OCI-LY7 (cell line): ENCODE measurements at regions not wholly inside any gene's neighbourhood (a gene's known extent, or its start where the extent isn't known, plus 50 kb on each side); places are given as distances from the start of the nearest gene placed in this dataset.
"Not testable (repeated sequence)": the region's sequence is repeated elsewhere in the genome, so short reads cannot be mapped to it uniquely, and the experiment has no call there.

Experiments used
- BruUV-seq: library from RNA; stranded (reverse); fragments of 400-500 nt; replicated peaks from 2 replicates; lab custom pipeline; 2021; lab: Mats Ljungman, UMichigan
- CTCF ChIA-PET: fragments of 300-600 bp; sonication (Branson Sonifier 250); formaldehyde crosslinking; loops from one replicate; lab custom pipeline; 2022; ENCODE audit warnings: antibody characterized with exemption; ENCODE audit not compliant: unreplicated experiment; lab: Charles Lee
- POLR2A ChIA-PET: fragments of 300-600 bp; sonication (Branson Sonifier 250); formaldehyde crosslinking; loops from one replicate; lab custom pipeline; 2022; ENCODE audit warnings: antibody characterized with exemption; lab: Charles Lee
- DNase-seq: peaks from one replicate; pipeline ENCODE4 v3.0.0-alpha.2; 2015; ENCODE audit warnings: low spot score
- H2AFZ ChIP-seq: fragments of 200-600 bp; sonication (generic), shearing (Covaris generic); 2 replicates; pipeline ENCODE4 v1.6.1; 2014; ENCODE audit warnings: mild to moderate bottlenecking, antibody characterized with exemption, low read length, moderate library complexity
- H3K27ac ChIP-seq: fragments of 200-600 bp; sonication (generic); 2 replicates; pipeline ENCODE4 v1.5.1; 2014; ENCODE audit warnings: mixed run types, low read depth, mild to moderate bottlenecking, moderate library complexity, low read length, inconsistent platforms; ENCODE audit not compliant: poor library complexity, severe bottlenecking
- H3K36me3 ChIP-seq: fragments of 200-600 bp; sonication (generic); 2 replicates; pipeline ENCODE4 v1.6.1; 2014; ENCODE audit warnings: mild to moderate bottlenecking, antibody characterized with exemption, low read length, moderate library complexity, mixed read lengths; ENCODE audit not compliant: insufficient read depth
- H3K4me1 ChIP-seq: fragments of 200-600 bp; sonication (generic); 2 replicates; pipeline ENCODE4 v1.5.1; 2014; ENCODE audit warnings: mild to moderate bottlenecking, low read length; ENCODE audit not compliant: insufficient read depth, poor library complexity, severe bottlenecking
- H3K4me2 ChIP-seq: fragments of 200-600 bp; sonication (generic); 2 replicates; pipeline ENCODE4 v1.6.1; 2014; ENCODE audit warnings: mild to moderate bottlenecking, low read length
- H3K4me3 ChIP-seq: fragments of 200-600 bp; sonication (generic); 2 replicates; pipeline ENCODE4 v1.5.1; 2014; ENCODE audit warnings: mild to moderate bottlenecking, low read depth, low read length; ENCODE audit not compliant: poor library complexity, severe bottlenecking
- H3K79me2 ChIP-seq: fragments of 200-600 bp; sonication (generic); 2 replicates; pipeline ENCODE4 v1.6.1; 2016; ENCODE audit warnings: low read depth, mild to moderate bottlenecking, low read length, moderate library complexity, mixed read lengths; ENCODE audit not compliant: insufficient read depth
- H3K9me2 ChIP-seq: fragments of 200-600 bp; sonication (generic); 2 replicates; pipeline ENCODE4 v1.6.1; 2016; ENCODE audit warnings: mild to moderate bottlenecking, low read length, mixed read lengths; ENCODE audit not compliant: insufficient read depth
- H3K9me3 ChIP-seq: fragments of 200-600 bp; sonication (generic); 2 replicates; pipeline ENCODE4 v1.6.1; 2014; ENCODE audit warnings: mild to moderate bottlenecking, mixed run types, low read length, mixed read lengths
- H4K20me1 ChIP-seq: fragments of 200-600 bp; sonication (generic); 2 replicates; pipeline ENCODE4 v1.6.1; 2014; ENCODE audit warnings: mild to moderate bottlenecking, antibody characterized with exemption, low read length, moderate library complexity, mixed read lengths; ENCODE audit not compliant: insufficient read depth
- CTCF ChIP-seq: fragments of 200-600 bp; sonication (generic); conservative IDR thresholded peaks from 2 replicates; pipeline ENCODE4 v1.5.1; 2014; ENCODE audit warnings: mild to moderate bottlenecking, antibody characterized with exemption, low read length, moderate library complexity, mixed read lengths
- EZH2phosphoT487 ChIP-seq: fragments of 200-600 bp; sonication (generic); IDR thresholded peaks from 2 replicates; pipeline ENCODE4 v1.6.1; 2018; ENCODE audit warnings: low read depth, borderline replicate concordance, mild to moderate bottlenecking, mixed run types, antibody characterized with exemption, low read length, moderate library complexity, mixed read lengths
- intact Hi-C: fragments of 100-400 bp; cut with micrococcal nuclease; formaldehyde crosslinking; loops from one replicate; pipeline ENCODE4 v1.10.0; 2022; ENCODE audit not compliant: unreplicated experiment

- POLR2A ChIA-PET, result interaction anchor here (0.6 kb wide), 1 partner anchor 381 kb away, joined by 3 read pairs; no protein-coding TSS in a partner anchor
- no peak for TF ChIP-seq EZH2phosphoT487
- no peak for TF ChIP-seq CTCF
- Histone ChIP-seq H3K36me3 (no peaks in the 10 kb centered on the region), H3K79me2 (no peaks in the 10 kb centered on the region), H3K27ac (no peak overlapping the region), H3K9me2 (no peaks in the 10 kb centered on the region), H3K4me2 (no peak overlapping the region), H2AFZ (no peak overlapping the region), H3K4me3 (no peak overlapping the region), H3K4me1 (no peaks in the 10 kb centered on the region), H4K20me1 (no peaks in the 10 kb centered on the region), H3K9me3 (no peaks in the 10 kb centered on the region)
- CTCF ChIA-PET, result no interaction called here
- intact Hi-C loops, result no loop called here
- DNase-seq, result no peak
- BruUV-seq, result no TSS peak
These were observed 134.4 kb downstream of the S1PR1 start for GRCh38 chr1:101371259-101371658.

- intact Hi-C loops, result no loop called here
- no peak for TF ChIP-seq CTCF
- TF ChIP-seq EZH2phosphoT487, result no peak
- DNase-seq, result no peak
- no peak overlapping the region for H2AFZ ChIP-seq
- H3K9me2 ChIP-seq, result no peaks in the 10 kb centered on the region
- no peaks in the 10 kb centered on the region for H3K9me3 ChIP-seq
- H3K36me3 ChIP-seq, result no peaks in the 10 kb centered on the region
- BruUV-seq, result no TSS peak
- H4K20me1 ChIP-seq, result no peaks in the 10 kb centered on the region
- H3K4me3 ChIP-seq, result no peak overlapping the region
- no peak overlapping the region for H3K4me2 ChIP-seq
- H3K4me1 ChIP-seq, result no peaks in the 10 kb centered on the region
- H3K27ac ChIP-seq, result no peak overlapping the region
- CTCF ChIA-PET, result no interaction called here
- POLR2A ChIA-PET, result interaction anchor here (1.2 kb wide), 1 partner anchor 65 kb away, joined by 5 read pairs; no protein-coding TSS in a partner anchor
- H3K79me2 ChIP-seq, result no peaks in the 10 kb centered on the region
These were observed 136.8 kb downstream of the S1PR1 start for GRCh38 chr1:101373570-101373969.

GRCh38 chr1:101375448-101375847, 138.6 kb downstream of the S1PR1 start:
- POLR2A ChIA-PET, result interaction anchor here (0.7 to 2.4 kb wide), 4 partner anchors 8 to 1406 kb away, joined by 3 to 6 read pairs (median 4); partner anchors contain the start of gene SLC35A3
- H3K36me3 ChIP-seq, H2AFZ ChIP-seq, CTCF ChIA-PET, H3K4me2 ChIP-seq, BruUV-seq, H3K9me3 ChIP-seq, H3K9me2 ChIP-seq, H4K20me1 ChIP-seq, DNase-seq, intact Hi-C loops, H3K4me3 ChIP-seq, H3K27ac ChIP-seq, H3K4me1 ChIP-seq, H3K79me2 ChIP-seq: not testable (repeated sequence)
